22Rv1 (cell line): ENCODE measurements at regions not wholly inside any gene's neighbourhood (a gene's known extent, or its start where the extent isn't known, plus 50 kb on each side); places are given as distances from the start of the nearest gene placed in this dataset.

Experiments used
- H3K27ac ChIP-seq: fragments of 450-650 bp; 2 replicates; pipeline ENCODE4 v1.5.1; 2017
- CTCF ChIP-seq: fragments of 450-650 bp; IDR thresholded peaks from 2 replicates; pipeline ENCODE4 v1.5.1; 2017; ENCODE audit warnings: mild to moderate bottlenecking
- ZFX ChIP-seq: fragments of 450-650 bp; IDR thresholded peaks from 2 replicates; pipeline ENCODE4 v1.6.1; 2017; ENCODE audit warnings: antibody characterized with exemption, borderline replicate concordance

- no peak overlapping the region for H3K27ac ChIP-seq
- TF ChIP-seq CTCF, result no peak
Measured at GRCh38 chr3:155001289-155002010, 78.7 kb upstream of the MME start.

- TF ChIP-seq CTCF (no peak), ZFX (no peak)
- H3K27ac ChIP-seq, result no peak overlapping the region
Measured at GRCh38 chr3:154992655-154993054, 87.5 kb upstream of the MME start.

- H3K27ac ChIP-seq, result no peak overlapping the region
- TF ChIP-seq CTCF (no peak), ZFX (no peak)
Measured at GRCh38 chr3:154990543-154990942, 89.6 kb upstream of the MME start.

- TF ChIP-seq CTCF (no peak), ZFX (no peak)
Measured at GRCh38 chr3:154987846-154988245, 92.3 kb upstream of the MME start.

GRCh38 chr3:154981664-154982063, 98.5 kb upstream of the MME start:
- no peak overlapping the region for H3K27ac ChIP-seq
- TF ChIP-seq ZFX (no peak), CTCF (no peak)

More at GRCh38 chr3:154987846-154988245, 92.3 kb upstream of the MME start:
- no peak overlapping the region for H3K27ac ChIP-seq

- TF ChIP-seq CTCF, result no peak
- TF ChIP-seq ZFX, result no peak
- H3K27ac ChIP-seq, result no peak overlapping the region
Measured at GRCh38 chr3:154981201-154981600, 98.9 kb upstream of the MME start.

- TF ChIP-seq CTCF, result no peak
- no peak for TF ChIP-seq ZFX
- no peak overlapping the region for H3K27ac ChIP-seq
Measured at GRCh38 chr3:154979331-154979730, 100.8 kb upstream of the MME start.
